Right cardiac atrium (tissue), 5 donors: ENCODE measurements at regions not wholly inside any gene's neighbourhood (a gene's known extent, or its start where the extent isn't known, plus 50 kb on each side); places are given as distances from the start of the nearest gene placed in this dataset.

Source experiments
- ATAC-seq, 2 donors: fragments of 200-7000 bp; cut with Tn5 transposase; one replicate each; pipeline versions ENCODE4 v1.8.0 to v1.9.1; 2020; ENCODE audit warnings: moderate library complexity in 2 of 2, mild to moderate bottlenecking in 1 of 2
- DNase-seq, 3 donors: peaks; one replicate each; pipeline ENCODE4 v3.0.0-alpha.2; 2020
- H3K27ac ChIP-seq: one replicate; pipeline ENCODE4 v1.5.1; 2013; ENCODE audit warnings: mild to moderate bottlenecking, low read length, control low read depth, moderate library complexity
- H3K27me3 ChIP-seq: one replicate; pipeline ENCODE4 v1.6.1; 2013; ENCODE audit not compliant: control insufficient read depth, insufficient read depth
- H3K4me1 ChIP-seq: one replicate; pipeline ENCODE4 v1.6.1; 2013; ENCODE audit warnings: low read length; ENCODE audit not compliant: control insufficient read depth, insufficient read depth
- H3K4me3 ChIP-seq: one replicate; pipeline ENCODE4 v1.5.1; 2013; ENCODE audit warnings: low read length, control low read depth
- H3K9me3 ChIP-seq: one replicate; pipeline ENCODE4 v1.6.1; 2013; ENCODE audit warnings: low read length; ENCODE audit not compliant: control insufficient read depth
- WGBS: extraction: QIAGEN DNeasy Blood & Tissue Kit; methylation state at CpG from one replicate; pipeline ENCODE4 v1.1.7; 2013; 5-methylcytosine and 5-hydroxymethylcytosine counted together
- intact Hi-C, 4 donors: fragments of 100-400 bp; cut with DNase I; formaldehyde crosslinking; loops; one replicate each; pipeline versions ENCODE4 v1.11.0 to v1.14.0; 2022 to 2023
- donor health status: healthy with polysubstance abuse.
- donor health status: DM: no; HTN: yes; CAD: no.
- donor health status: DM: no; HTN: no; CAD: no.
- donor health status: DM: no; HTN: yes; CAD: no; lungs with severe emphysema.
- donor health status: DM: yes; HTN: yes; CAD: no.

- intact Hi-C loops = no loop called here
- no peak overlapping the region for H3K4me3 ChIP-seq
- no peaks in the 10 kb centered on the region for H3K9me3 ChIP-seq
- H3K27ac ChIP-seq = no peak overlapping the region
- no peak for ATAC-seq
- H3K27me3 ChIP-seq = no peaks in the 10 kb centered on the region
- H3K4me1 ChIP-seq = no peaks in the 10 kb centered on the region
- WGBS = 89% methylated on average over 7 of the region's 7 CpGs
- no peak for DNase-seq
Observed at GRCh38 chr10:78899098-78899754, 169.5 kb upstream of the ZMIZ1 start.

DNA sequence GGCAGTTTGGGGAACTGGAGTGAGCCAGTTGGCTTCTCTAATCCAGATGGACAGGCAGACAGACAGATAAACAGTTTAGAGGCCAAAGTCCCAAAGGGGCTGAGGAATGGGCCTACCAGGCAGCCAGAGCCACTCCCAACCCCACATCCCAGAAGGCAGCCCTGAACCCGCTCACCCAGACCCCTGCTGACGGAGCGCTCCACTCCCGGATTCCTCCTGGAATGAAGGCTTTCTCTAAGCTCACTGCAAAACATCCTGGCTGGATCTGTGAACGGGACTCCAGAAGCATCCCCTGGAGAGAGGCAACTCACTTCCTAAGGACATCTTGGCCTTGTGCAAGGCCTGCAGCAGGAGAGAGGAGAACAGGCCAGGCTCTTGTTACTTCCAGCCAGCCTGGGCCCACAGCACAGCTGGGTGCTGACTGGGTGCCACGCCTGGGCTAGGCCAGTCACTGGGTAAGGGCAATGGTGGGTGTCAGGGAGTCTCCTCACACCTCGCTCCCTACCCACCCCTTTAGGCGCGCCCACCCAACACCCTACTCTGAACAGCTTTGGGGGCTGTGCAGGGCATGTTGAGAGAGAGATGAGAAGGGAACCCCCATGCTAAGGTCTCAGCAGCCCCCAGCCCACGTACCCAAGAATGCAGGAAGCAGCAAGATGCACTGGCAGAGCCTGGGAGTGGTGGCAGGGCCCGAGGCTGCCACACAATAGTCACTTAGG lies 168.6 kb upstream of the ZMIZ1 start:
- ATAC-seq (peak; percentile 82 to 92), DNase-seq (peak; percentile 59 to 89 (median 86))
- H3K27me3 ChIP-seq = no peaks in the 10 kb centered on the region
- 77% methylated on average over 11 of the region's 11 CpGs for WGBS
- H3K4me1 ChIP-seq = no peaks in the 10 kb centered on the region
- H3K9me3 ChIP-seq = no peaks in the 10 kb centered on the region
- H3K27ac ChIP-seq = no peak overlapping the region
- intact Hi-C loops = no loop called here
- H3K4me3 ChIP-seq = no peak overlapping the region

DNA sequence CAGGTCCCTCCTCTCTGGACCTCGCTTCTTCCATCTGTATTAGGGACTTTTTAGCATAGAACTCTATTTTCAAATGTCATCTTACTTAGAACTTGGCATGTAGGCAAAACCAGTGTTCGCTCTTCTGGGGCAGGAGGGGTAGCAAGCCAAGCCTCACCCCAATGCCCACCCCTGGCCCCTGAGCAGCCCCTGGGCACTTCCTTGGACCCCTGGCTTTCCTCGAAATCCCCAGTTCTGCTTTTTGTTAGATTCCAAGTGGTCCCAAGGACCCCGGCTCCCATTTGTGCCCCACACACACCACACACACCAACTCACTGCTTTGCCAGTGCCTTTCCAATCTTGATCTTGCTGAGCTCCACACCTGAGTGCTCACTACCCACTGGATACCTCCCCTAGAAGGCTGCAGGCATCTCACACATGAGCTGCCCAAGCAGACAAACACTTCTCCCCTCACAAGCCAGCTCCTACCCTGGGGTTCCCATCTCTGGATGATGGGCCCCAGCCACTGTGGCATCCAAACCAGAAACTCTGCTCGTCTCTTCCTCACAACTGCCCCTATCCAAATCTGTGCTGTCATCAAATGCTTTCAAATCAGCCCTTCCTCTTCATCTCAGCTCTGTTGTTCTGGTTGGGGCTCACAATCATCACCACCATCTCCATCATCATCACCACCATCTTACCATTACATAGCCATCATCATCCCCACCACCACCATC lies 167.9 kb upstream of the ZMIZ1 start:
- Histone ChIP-seq H3K4me1 (no peaks in the 10 kb centered on the region), H3K27me3 (no peaks in the 10 kb centered on the region), H3K4me3 (no peak overlapping the region), H3K9me3 (no peaks in the 10 kb centered on the region), H3K27ac (no peak overlapping the region)
- WGBS = 97% methylated on average over 5 of the region's 5 CpGs
- no peak for ATAC-seq
- DNase-seq = no peak
- intact Hi-C loops = no loop called here

DNA sequence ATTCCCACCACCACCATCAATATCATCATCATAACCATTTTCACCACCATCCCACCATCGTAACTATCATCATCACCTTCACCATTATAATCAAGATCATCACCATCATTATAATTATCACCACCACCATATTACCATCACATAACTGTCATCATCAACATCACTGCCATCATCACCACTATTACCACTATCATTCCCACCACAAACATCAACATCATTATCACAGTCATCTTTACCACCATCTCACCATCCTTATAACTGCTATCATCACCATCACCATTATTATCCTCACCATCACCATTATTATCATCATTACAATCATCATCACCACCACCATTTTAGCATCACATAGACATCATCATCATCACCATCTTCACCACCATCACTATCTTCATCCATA lies 167.1 kb upstream of the ZMIZ1 start:
- WGBS = 97% methylated on average over 1 of the region's 1 CpG

DNA sequence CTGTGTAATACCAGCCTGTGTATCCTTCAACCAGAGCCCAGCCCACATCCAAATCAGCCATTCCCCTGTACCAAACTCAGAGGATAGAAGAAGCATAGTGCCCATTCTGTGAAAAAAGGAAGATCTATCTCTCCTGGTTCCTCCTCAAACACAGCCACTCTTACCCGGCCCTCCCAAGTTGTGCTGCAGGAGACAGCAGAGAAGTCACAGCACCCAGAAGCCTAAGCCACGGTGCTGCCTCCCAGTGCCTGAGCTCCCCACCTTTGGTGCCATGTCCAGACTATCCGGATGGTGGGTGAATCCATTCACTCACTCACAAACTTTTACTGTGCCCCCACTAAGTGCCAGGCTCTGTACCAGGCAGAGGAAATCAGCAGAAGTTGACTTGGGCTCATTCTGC lies 166.0 kb upstream of the ZMIZ1 start:
- H3K9me3 ChIP-seq = no peaks in the 10 kb centered on the region
- H3K4me1 ChIP-seq = no peaks in the 10 kb centered on the region
- intact Hi-C loops = no loop called here
- no peaks in the 10 kb centered on the region for H3K27me3 ChIP-seq
- 89% methylated on average over 3 of the region's 3 CpGs for WGBS
- no peak overlapping the region for H3K27ac ChIP-seq
- ATAC-seq (no peak), DNase-seq (no peak)
- no peak overlapping the region for H3K4me3 ChIP-seq

More for the DNA sequence above, 167.1 kb upstream of the ZMIZ1 start:
- Histone ChIP-seq H3K4me1 (no peaks in the 10 kb centered on the region), H3K9me3 (no peaks in the 10 kb centered on the region), H3K27me3 (no peaks in the 10 kb centered on the region), H3K27ac (no peak overlapping the region), H3K4me3 (no peak overlapping the region)
- intact Hi-C loops = no loop called here
- DNase-seq (no peak), ATAC-seq (no peak)

DNA sequence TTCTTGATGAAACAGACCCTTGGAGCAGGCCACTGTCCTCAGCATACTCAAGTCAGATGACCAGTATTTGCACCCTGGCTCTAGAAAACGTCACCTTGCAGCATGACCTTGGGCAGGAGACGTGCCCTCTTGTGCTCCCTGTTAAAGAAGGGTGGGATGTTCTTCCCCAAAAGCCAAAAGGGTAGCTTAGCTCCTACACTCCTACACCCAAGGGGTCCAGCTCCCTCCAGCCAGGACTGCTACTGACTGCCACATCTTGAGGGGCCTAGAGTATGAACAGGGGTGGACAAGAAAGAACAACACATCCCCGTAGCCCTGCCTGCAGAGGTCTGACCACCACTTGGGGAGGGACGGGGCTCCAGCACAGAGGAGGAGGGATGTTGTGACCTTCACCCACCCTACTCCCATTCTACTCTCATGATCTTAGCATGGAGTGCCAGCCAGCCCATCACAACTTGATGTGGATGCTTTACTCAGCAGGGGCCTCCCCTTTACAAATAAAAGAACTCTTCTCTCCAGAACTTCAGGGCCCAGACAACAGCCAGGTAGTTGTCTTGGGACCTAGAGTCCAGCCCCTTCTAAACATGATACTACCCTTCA lies 165.3 kb upstream of the ZMIZ1 start:
- WGBS = 91% methylated on average over 4 of the region's 4 CpGs
- intact Hi-C loops = no loop called here
- DNase-seq (no peak), ATAC-seq (no peak)
- Histone ChIP-seq H3K4me1 (no peaks in the 10 kb centered on the region), H3K27ac (no peak overlapping the region), H3K4me3 (no peak overlapping the region), H3K27me3 (no peaks in the 10 kb centered on the region), H3K9me3 (no peaks in the 10 kb centered on the region)

DNA sequence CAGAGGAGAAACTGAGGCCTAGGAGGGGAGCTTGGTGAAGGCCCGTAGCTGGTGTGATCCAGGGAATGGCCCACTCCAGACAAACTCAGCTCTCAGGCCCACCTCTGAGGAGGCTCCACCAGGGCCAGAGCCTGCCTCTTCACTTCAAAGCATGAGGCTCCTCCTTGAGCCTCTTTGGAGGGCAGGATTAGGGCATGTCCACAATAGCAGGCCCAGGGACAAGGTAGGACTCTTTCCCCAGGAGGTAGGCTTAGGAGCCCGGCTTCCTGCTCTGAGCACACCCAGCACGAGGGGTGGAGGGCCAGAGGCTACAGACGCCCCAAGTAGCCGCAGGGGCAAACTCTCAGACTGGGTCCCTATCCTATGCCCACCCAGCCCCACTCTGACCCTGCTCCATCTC lies 164.6 kb upstream of the ZMIZ1 start:
- 94% methylated on average over 5 of the region's 5 CpGs for WGBS
- intact Hi-C loops = no loop called here
- DNase-seq (no peak), ATAC-seq (no peak)
- H3K27ac ChIP-seq = no peak overlapping the region
- H3K4me1 ChIP-seq = no peaks in the 10 kb centered on the region
- H3K27me3 ChIP-seq = no peaks in the 10 kb centered on the region
- no peaks in the 10 kb centered on the region for H3K9me3 ChIP-seq
- H3K4me3 ChIP-seq = no peak overlapping the region

DNA sequence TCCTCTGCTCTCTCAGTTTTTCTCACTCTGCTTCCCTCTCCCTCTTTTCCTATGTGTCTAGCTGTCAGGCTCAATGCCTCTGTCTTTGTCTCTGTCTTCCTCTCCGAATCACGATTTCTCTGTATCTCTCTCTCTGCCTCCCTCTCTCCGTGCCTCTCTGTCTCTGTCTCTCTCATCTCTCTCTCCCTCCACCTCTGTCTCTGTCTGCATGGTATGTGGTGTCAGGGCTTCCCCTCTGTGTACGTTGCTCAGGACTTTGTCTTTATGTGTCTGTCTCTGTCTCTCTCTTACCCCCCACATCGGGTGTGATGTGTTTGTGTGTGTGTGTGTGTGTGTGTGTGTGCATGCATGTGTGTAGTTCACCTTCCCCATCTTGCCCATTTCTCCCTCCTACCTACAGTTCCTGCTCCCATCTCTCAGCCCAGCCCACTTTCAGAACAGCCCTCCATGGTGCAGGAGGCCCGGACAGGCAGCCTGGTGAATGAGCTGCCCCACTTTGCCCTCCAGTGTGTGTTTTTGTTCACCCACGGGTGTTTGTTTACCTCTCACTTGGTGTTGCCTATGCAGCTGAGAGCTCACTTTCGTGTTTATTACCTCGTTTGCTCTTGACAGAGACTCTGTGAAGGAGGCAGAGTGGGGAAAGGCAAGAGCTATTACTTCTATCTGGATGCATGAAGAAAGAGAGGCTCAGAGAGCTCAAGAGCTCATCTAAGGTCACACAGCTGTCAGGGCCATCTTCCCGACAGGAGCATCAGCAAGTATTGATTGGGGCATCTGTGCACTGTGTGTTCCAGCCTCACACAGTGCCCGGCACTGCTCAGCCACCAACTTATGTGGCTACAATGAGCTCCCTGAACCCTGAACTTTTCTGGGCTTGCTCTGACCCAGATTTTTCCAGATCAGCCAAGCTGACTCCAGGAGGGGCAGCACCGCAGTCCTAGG lies 163.5 kb upstream of the ZMIZ1 start:
- Histone ChIP-seq H3K4me3 (no peak overlapping the region), H3K4me1 (no peaks in the 10 kb centered on the region), H3K27ac (no peak overlapping the region), H3K9me3 (no peaks in the 10 kb centered on the region), H3K27me3 (no peaks in the 10 kb centered on the region)
- WGBS = 83% methylated on average over 12 of the region's 12 CpGs
- ATAC-seq = no peak
- intact Hi-C loops = no loop called here
- no peak for DNase-seq

DNA sequence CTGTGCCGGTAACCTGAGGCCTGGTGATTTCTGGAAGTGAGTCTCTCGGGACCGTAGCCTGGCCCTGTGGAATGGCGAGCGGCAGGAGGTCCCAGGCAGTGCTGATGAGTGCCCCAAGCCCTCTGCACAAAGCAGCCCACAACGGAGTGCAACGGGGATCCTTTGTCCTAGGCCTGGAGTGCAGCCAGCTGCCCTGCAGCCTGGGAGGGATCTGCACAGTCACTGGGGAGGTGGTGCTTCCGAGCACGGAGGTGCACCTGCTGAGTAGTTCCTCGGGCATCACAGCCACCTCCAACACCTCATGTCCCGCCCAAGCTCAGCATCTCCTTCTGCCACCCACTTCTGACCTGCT lies 162.8 kb upstream of the ZMIZ1 start:
- ATAC-seq = no peak
- Histone ChIP-seq H3K4me1 (no peaks in the 10 kb centered on the region), H3K27ac (no peak overlapping the region), H3K9me3 (no peaks in the 10 kb centered on the region), H3K27me3 (no peaks in the 10 kb centered on the region), H3K4me3 (no peak overlapping the region)
- 80% methylated on average over 11 of the region's 11 CpGs for WGBS
- intact Hi-C loops = no loop called here
- DNase-seq = no peak

GRCh38 chr10:78906734-78907390 lies 161.9 kb upstream of the ZMIZ1 start:
- no peaks in the 10 kb centered on the region for H3K27me3 ChIP-seq
- no peak overlapping the region for H3K27ac ChIP-seq
- intact Hi-C loops = no loop called here
- H3K4me1 ChIP-seq = no peaks in the 10 kb centered on the region
- 83% methylated on average over 3 of the region's 3 CpGs for WGBS
- no peak overlapping the region for H3K4me3 ChIP-seq
- ATAC-seq (no peak), DNase-seq (no peak)
- no peaks in the 10 kb centered on the region for H3K9me3 ChIP-seq
